DND-41 (cell line): ENCODE measurements at regions not wholly inside any gene's neighbourhood (a gene's known extent, or its start where the extent isn't known, plus 50 kb on each side); places are given as distances from the start of the nearest gene placed in this dataset.

Experiments used
- CTCF ChIP-seq: IDR thresholded peaks from 2 replicates; pipeline ENCODE4 v1.5.1; 2012; ENCODE audit warnings: borderline replicate concordance, low read length, moderate library complexity, mild to moderate bottlenecking; ENCODE audit not compliant: poor library complexity, severe bottlenecking; ENCODE audit errors: extremely low read depth
- EZH2 ChIP-seq: IDR thresholded peaks from 3 replicates; pipeline ENCODE4 v1.6.1; 2012; ENCODE audit warnings: borderline replicate concordance, low read depth, mild to moderate bottlenecking, moderate library complexity, low read length, inconsistent platforms; ENCODE audit not compliant: severe bottlenecking

GRCh38 chr14:44854114-44854513, 107.6 kb downstream of the KLHL28 start:
- TF ChIP-seq CTCF: no peak
- TF ChIP-seq EZH2: no peak
